NCI-H526 treated with DMSO at 0.1 percent for 48 hours (cell line): ENCODE measurements at regions not wholly inside any gene's neighbourhood (a gene's known extent, or its start where the extent isn't known, plus 50 kb on each side); places are given as distances from the start of the nearest gene placed in this dataset.
A peak's percentile ranks its signal among the peaks of the same experiment; 100 is the strongest.

Source experiments
- DNase-seq: peaks from one replicate; lab custom pipeline; 2025; lab: John Stamatoyannopoulos, UW

GRCh38 chr1:98072047-98072446, 151.2 kb upstream of the DPYD start:
- DNase-seq = no peak

GRCh38 chr1:98068016-98068415, 147.2 kb upstream of the DPYD start:
- no peak for DNase-seq

GRCh38 chr1:98066911-98067310, 146.1 kb upstream of the DPYD start:
- no peak for DNase-seq

DNA sequence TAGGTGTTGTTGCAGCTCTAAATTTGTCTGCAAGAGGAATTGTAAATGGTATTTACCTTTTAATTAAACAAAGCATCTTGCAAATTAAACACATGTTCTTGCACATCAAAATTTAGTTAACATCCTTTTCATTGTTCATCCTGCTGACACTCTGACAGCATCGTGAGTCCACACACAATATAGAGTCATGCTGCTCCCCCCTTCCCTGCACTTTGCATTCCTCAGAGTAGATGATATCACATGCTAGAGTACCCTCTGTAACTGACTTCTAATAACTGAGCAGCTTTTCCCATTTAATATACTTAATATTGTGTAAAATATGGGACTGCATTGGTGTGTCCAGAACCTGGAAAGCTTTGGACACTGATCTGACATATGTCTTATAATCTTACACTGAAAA, 138.8 kb upstream of the DPYD start:
- no peak for DNase-seq

DNA sequence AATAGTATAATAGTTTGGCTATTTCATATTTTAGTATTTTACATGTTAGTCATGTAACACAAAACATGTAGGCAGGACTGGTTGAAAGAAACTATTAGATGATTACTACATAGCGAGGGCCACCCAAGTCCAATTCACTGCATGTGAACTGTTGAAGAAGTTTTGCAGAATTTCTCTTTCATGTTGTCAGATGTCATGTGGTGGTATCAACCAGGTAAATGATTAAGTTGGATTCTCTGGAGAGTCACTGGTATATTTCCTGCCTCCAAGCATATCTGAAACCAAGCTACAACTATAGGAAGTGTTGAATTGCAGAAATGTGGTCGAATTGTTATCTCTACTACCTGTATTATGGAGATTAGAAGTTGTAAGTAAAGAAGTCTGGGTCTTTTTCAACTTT, 137.8 kb upstream of the DPYD start:
- DNase-seq = no peak

- DNase-seq = no peak
Observed at GRCh38 chr1:98057236-98057910, 136.5 kb upstream of the DPYD start.

- no peak for DNase-seq
Observed at GRCh38 chr1:98056781-98057180, 135.9 kb upstream of the DPYD start.

- no peak for DNase-seq
Observed at GRCh38 chr1:98055457-98055856, 134.6 kb upstream of the DPYD start.

DNA sequence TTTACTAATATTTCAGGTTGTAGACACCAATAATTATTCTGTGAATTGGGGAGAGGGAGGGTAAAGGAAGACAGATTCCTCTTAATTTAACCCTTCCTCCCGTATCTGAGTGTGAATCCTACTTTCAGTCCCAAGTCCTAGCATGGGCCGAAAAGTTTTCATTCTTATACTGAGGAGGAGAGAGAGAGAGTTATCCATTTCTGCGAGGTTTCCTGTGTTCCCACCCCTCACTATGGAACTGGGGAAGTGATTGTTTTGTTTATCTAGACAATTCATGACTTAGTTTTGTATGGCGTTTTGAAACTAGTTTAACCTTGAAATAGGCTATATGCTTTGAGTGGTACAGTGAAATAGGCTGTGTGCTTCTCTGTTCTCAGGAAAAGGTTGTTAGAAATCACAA, 134.0 kb upstream of the DPYD start:
- no peak for DNase-seq

DNA sequence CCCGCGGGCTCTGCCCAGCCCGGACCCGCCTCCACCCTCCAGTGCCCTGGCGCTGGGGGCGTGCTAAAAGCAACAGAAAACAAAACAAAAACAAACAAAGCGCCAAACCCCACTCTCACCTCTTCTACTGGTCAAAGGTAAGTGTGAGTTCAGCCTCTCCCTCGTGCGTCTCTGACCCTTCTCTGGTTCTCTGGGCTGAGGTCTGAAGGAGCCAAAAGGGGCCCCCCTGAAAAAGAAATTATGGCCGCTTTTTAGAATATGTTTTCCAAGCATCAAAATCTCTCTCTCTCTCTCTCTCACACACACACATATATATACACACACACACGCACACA, 133.5 kb upstream of the DPYD start:
- DNase-seq = no peak

- peak; percentile 31 for DNase-seq
Observed at GRCh38 chr1:98053471-98054366, 132.9 kb upstream of the DPYD start.

GRCh38 chr1:98051065-98051675, 130.3 kb upstream of the DPYD start:
- peak; percentile 41 for DNase-seq

DNA sequence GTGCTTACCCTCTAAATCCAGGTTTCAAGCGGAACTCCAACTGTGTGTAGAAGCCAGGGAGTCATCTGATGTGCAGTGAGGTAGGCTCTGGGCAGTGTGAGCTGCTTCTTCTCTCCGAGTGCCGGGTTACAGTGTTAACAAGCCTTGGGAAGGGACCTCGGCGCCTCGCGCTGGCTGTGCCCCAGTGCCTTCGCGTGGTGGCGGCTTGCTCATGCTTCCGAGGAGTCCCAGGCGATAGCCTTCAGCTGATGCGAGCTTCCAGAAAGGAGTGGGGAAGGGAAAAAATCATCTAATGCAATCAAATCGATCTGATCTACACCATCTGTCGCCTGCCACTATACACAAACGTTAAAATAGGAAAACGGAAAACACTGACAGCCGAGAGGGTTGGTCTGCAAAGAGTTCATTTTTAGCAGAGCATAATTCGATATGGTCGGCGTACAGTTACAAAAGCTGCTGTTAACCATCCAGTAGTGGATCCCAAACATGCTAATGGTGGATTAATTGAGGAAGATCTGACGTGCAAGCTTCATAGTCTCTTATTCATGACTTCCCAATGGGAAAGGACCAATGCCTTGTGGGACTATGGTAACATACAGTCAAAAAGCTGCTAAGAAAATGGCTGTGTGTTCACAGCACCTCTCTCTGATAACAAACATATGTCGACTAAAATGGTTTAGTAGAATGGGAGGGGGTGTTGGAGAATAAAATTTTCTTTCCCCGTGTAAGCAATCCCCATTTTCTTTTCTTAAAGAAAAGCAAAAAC, 128.7 kb upstream of the DPYD start:
- no peak for DNase-seq

DNA sequence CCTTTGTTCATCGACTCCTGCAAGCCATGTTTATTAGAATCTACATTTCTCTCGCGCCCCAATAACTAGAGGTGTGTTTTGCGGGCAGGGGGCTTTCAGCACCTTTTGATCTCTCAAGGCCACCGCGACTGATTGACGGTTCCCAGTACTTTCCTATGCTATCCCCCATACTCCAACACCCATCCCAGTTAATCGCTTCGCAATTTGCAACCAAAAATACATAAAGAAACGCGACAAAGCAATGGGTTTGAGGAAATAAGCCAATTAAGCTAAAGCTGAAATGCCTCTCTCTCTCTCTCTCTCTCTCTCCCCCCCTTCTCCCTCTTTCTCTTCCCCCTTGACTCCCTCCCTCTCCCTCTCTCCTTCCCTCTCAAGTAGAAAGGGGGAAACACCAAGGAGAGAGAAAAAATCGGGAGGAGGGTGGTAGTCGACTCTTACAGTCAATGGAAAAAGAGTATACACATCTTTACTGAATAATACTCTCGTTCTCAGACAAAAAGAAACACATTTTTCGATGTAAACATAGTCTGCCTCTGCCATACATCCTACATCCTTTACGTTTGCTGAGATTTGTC, 128.0 kb upstream of the DPYD start:
- DNase-seq = no peak

- peak; percentile 19 for DNase-seq
Observed at GRCh38 chr1:98048244-98048643, 127.4 kb upstream of the DPYD start.

DNA sequence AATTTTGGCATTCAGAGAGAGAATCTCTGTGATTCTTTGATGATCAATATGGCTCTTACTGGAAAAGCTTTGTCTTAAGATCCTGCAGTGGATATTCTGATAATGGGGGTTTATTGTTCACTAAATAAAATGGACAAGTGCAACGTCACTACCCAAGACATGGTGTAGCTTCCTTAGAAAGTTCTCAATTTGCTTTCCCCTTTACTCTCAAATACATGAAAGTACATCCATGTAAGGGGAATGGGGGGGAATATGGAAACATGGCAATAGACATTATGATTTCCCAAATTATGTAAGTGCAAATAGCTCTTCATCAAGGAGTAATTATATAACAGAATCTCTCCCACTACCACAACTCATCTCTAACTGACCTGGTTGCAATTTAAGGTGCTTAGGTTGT, 126.3 kb upstream of the DPYD start:
- DNase-seq = no peak

DNA sequence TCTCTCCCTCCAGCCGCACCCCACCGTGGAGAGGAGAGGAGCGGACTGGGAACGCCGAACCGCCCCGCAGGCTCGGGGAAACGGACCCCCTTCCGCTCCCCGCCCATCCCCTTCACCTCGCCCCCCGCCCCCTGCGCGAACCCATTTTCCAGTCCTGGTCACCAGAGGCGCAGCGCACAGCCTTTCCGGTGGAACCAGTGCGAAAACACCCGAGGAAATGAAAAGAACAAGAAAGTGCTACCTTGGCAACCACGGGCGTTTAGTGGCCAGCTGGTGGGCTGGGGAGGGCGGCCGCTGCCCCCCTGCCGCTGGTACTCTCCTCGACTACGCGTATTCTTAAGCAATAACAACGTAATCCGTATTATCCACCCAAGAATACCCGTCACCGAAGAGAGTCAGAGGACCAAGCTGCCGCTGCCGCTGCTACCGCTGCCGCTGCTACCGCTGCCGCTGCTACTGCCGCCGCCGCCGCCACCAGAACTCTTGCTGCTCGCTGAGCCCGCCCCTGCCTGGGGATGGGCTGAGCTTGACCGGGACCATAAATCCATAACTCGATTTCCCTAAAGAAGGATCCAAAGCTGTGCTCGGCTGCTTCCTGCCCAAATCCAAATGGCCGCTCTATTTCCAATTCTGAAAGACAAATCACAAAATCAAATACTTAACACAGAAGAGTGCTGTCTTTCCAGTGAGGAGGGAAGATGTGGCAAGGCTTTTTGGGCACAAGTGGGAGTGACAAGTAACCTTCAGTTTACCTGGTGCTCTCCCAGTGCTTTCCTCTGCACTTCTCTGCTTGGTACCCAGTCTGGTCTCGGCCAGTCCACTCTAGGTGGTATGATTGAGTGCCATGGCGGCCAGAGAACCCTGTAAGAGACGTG, 125.2 kb upstream of the DPYD start:
- peak; percentile 48 for DNase-seq

DNA sequence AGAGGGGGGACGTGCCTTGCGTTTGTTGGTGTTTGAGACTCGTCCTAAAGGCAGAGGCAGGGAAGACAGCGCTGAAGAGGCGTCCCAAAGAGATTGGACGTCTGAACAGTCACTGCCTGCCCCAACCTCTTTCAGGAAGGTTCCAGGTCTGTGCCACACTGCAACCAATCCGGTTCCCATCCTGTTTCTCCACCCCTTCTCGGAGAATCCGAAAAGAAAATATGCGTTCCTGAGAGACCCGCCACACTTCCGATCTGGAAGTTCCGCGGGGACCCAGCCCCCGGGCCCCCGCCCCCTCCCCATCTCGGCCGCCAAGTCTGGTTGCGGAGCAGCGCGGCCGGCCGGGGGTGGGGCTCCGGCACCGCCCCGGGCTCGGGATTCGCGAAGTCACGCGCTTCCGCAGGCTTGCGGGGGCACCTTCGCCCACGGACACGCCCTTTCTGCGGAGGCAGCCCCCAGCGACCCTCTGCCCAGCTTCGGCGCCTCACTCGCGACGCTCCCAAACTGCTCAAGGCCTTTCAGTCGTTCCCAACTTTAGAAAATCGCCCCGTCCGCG, 124.5 kb upstream of the DPYD start:
- DNase-seq = no peak

- no peak for DNase-seq
Observed at GRCh38 chr1:98044766-98045165, 123.9 kb upstream of the DPYD start.

DNA sequence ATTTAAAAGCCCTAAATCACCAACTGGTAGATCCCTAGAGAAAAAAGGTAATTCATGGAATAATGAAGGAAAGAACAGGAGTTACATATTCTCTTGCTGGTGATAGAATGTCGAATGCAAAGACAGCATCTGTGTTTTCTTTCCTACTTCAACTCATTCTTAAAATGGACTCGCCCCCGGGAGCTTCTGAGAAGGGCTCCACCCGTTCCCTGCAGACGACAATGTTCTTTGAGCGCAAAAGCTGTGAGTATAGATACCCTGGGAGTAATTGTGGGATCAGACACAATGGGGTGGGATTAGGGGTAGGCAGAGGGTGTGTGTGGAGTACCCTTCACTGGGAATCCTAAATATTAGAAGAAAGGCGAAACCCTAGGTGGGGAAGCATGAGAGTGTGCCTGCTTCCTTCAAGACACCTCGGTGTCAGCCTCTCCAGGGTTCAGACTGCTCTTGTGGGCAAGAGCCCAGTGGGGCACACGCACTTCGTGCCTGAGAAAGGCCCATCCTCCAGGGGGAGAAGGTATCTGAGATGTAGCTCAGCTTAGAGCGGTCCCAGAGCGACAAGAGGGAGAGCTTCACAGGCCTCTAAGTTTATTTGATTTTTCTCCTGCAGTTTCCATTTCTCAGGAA, 123.3 kb upstream of the DPYD start:
- no peak for DNase-seq
